ENCODE measurements at regions not wholly inside any gene's neighbourhood (a gene's known extent, or its start where the extent isn't known, plus 50 kb on each side); places are given as distances from the start of the nearest gene placed in this dataset.
"Not testable (repeated sequence)": the region's sequence is repeated elsewhere in the genome, so short reads cannot be mapped to it uniquely, and the experiment has no call there.

GRCh38 chr1:30450818-30451233 is 272.6 kb downstream of the MATN1 start:
- DNase-seq, result no peak

- no peak for DNase-seq
Observed at GRCh38 chr1:30450148-30450817, 273.1 kb downstream of the MATN1 start.

GRCh38 chr1:30449428-30450147 is 273.8 kb downstream of the MATN1 start:
- no peak for DNase-seq

GRCh38 chr1:30449003-30449402 is 274.4 kb downstream of the MATN1 start:
- DNase-seq, result no peak

GRCh38 chr1:30447701-30448100 is 275.7 kb downstream of the MATN1 start:
- no peak for DNase-seq

GRCh38 chr1:30447080-30447479 is 276.3 kb downstream of the MATN1 start:
- DNase-seq, result no peak

- no peak for DNase-seq
Observed at GRCh38 chr1:30446508-30446907, 276.9 kb downstream of the MATN1 start.

GRCh38 chr1:30446095-30446494 is 277.3 kb downstream of the MATN1 start:
- DNase-seq, result no peak

- no peak for DNase-seq
Observed at GRCh38 chr1:30445449-30445848, 277.9 kb downstream of the MATN1 start.

- DNase-seq, result no peak
Observed at GRCh38 chr1:30444850-30445249, 278.5 kb downstream of the MATN1 start.

GRCh38 chr1:30444401-30444800 is 279.0 kb downstream of the MATN1 start:
- DNase-seq, result no peak

- not testable (repeated sequence) for DNase-seq
Observed at GRCh38 chr1:30438274-30438673, 285.1 kb downstream of the MATN1 start.

- DNase-seq, result no peak
Observed at GRCh38 chr1:30437059-30437576, 286.3 kb downstream of the MATN1 start.

GRCh38 chr1:30427545-30427944 is 295.8 kb downstream of the MATN1 start:
- DNase-seq, result no peak

- DNase-seq, result no peak
Observed at GRCh38 chr1:30425046-30425445, 298.3 kb downstream of the MATN1 start.

GRCh38 chr1:30423570-30423969 is 299.8 kb downstream of the MATN1 start:
- DNase-seq, result no peak

- no peak for DNase-seq
Observed at GRCh38 chr1:30422251-30422650, 301.1 kb downstream of the MATN1 start.

GRCh38 chr1:30420519-30421050 is 302.8 kb downstream of the MATN1 start:
- no peak for DNase-seq

- no peak for DNase-seq
Observed at GRCh38 chr1:30419831-30420230, 303.6 kb downstream of the MATN1 start.

GRCh38 chr1:30418939-30419720 is 304.3 kb downstream of the MATN1 start:
- no peak for DNase-seq

GRCh38 chr1:30418061-30418938 is 305.1 kb downstream of the MATN1 start:
- no peak for DNase-seq

GRCh38 chr1:30417701-30418046 is 305.7 kb downstream of the MATN1 start:
- no peak for DNase-seq

Data from bone marrow (tissue), 2 donors.